NB4 (cell line): ENCODE measurements at regions not wholly inside any gene's neighbourhood (a gene's known extent, or its start where the extent isn't known, plus 50 kb on each side); places are given as distances from the start of the nearest gene placed in this dataset.
A peak's percentile ranks its signal among the peaks of the same experiment; 100 is the strongest.
"Not testable (repeated sequence)": the region's sequence is repeated elsewhere in the genome, so short reads cannot be mapped to it uniquely, and the experiment has no call there.

Source experiments
- DNase-seq: peaks from one replicate; pipeline ENCODE4 v3.0.0; 2010; ENCODE audit warnings: low read depth
- H3K4me3 ChIP-seq: one replicate; pipeline ENCODE4 v1.5.1; 2011; ENCODE audit warnings: mild to moderate bottlenecking, low read depth, low read length, moderate library complexity
- CTCF ChIP-seq: IDR thresholded peaks from one replicate; pipeline ENCODE4 v1.5.1; 2012; ENCODE audit warnings: low read depth, low read length
- MYC ChIP-seq: IDR thresholded peaks from 2 replicates; pipeline ENCODE4 v1.6.1; 2011; ENCODE audit warnings: low read depth, low read length
- POLR2A ChIP-seq: IDR thresholded peaks from 2 replicates; pipeline ENCODE4 v1.6.1; 2011; ENCODE audit warnings: mild to moderate bottlenecking; ENCODE audit not compliant: insufficient read length; ENCODE audit errors: extremely low read depth
- TF ChIP-seq, protein P1 (sequence below): IDR thresholded peaks from 2 replicates; pipeline ENCODE4 v1.6.1; 2011; ENCODE audit warnings: low read depth, low read length

- DNase-seq: peak; percentile 33
- H3K4me3 ChIP-seq: no peak overlapping the region
- TF ChIP-seq, protein P1, sequence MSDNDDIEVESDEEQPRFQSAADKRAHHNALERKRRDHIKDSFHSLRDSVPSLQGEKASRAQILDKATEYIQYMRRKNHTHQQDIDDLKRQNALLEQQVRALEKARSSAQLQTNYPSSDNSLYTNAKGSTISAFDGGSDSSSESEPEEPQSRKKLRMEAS: no peak
- TF ChIP-seq CTCF: peak; percentile 71
Measured at GRCh38 chrX:128975745-128976144, 547.5 kb downstream of the SMARCA1 start.

DNA sequence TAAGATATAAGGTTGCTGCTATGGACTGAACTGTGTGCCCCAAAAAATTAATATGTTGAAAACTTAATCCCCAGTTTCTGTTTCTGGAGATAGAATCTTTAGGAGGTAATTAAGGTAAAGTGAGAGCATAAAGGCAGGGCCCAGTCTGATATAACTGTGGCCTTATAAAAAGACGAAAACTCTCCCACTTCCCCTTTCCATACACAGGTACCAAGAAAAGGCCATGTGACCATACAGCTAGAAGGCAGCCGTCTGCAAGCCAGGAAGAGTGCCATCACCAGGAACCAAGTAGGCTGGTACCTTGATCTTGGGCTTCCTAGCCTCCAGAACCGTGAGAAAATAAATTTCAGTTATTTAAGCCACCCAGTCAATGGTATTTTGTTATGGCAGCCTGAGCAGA is 550.3 kb downstream of the SMARCA1 start:
- TF ChIP-seq, protein P1: no peak
- no peak for TF ChIP-seq POLR2A
- TF ChIP-seq CTCF: no peak
- TF ChIP-seq MYC: no peak
- H3K4me3 ChIP-seq: no peak overlapping the region
- DNase-seq: no peak

- H3K4me3 ChIP-seq: no peak overlapping the region
- DNase-seq: no peak
- TF ChIP-seq, protein P1: no peak
- no peak for TF ChIP-seq POLR2A
- TF ChIP-seq CTCF: no peak
- TF ChIP-seq MYC: no peak
Measured at GRCh38 chrX:128961290-128961689, 562.0 kb downstream of the SMARCA1 start.

DNA sequence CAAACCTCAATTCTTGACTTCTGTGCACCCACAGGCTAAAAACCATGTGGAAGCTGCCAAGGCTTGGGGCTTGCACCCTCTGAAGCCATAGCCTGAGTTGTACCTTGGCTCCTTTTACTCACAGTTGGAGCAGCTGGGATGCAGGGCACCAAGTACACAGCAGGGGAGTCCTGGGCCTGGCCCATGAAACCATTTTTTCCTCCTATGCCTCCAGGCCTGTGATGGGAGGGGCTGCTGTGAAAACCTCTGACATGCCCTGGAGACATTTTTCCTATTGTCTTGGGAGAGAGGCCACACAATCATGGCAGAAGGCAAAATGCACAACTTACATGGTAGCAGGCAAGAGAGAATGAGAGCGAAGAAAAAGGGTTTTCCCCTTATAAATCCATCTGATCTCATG is 568.6 kb downstream of the SMARCA1 start:
- not testable (repeated sequence) for H3K4me3 ChIP-seq, DNase-seq

DNA sequence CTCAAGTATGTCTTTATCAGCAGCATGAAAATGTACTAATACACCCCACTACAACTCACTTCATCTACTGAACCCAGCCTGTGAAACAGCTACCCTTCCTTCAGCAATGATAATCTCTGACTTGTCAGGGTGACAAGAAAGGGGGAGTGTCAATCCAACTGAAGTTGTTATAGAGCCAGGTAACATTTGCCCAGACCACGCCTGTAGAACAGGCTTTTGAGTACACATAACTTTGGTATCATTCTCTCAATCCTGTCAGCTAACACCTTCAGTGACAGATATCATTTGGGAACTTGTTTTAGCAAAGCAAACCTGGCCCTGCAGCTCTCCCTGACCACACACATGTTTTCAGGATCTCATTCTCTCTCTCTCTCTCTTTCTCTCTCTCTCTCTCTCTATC is 592.2 kb downstream of the SMARCA1 start:
- H3K4me3 ChIP-seq: no peak overlapping the region
- TF ChIP-seq CTCF (no peak), MYC (no peak), POLR2A (no peak)
- TF ChIP-seq, protein P1: no peak
- no peak for DNase-seq

GRCh38 chrX:128929271-128930057 is 593.8 kb downstream of the SMARCA1 start:
- no peak for TF ChIP-seq MYC
- TF ChIP-seq, protein P1: no peak
- TF ChIP-seq CTCF: no peak
- no peak for TF ChIP-seq POLR2A
- H3K4me3 ChIP-seq: no peak overlapping the region
- DNase-seq: no peak
